Activated CD8-positive, alpha-beta T cell treated with anti-CD3 and anti-CD28 coated beads for 36 hours (primary cell): ENCODE measurements at regions not wholly inside any gene's neighbourhood (a gene's known extent, or its start where the extent isn't known, plus 50 kb on each side); places are given as distances from the start of the nearest gene placed in this dataset.
A peak's percentile ranks its signal among the peaks of the same experiment; 100 is the strongest.
"Not testable (repeated sequence)": the region's sequence is repeated elsewhere in the genome, so short reads cannot be mapped to it uniquely, and the experiment has no call there.

Experiments
- ATAC-seq: fragments of 200-7000 bp; cut with Tn5 transposase; one replicate; pipeline ENCODE4 v1.10.0; 2021; ENCODE audit warnings: mild to moderate bottlenecking, moderate library complexity
- CTCF ChIA-PET: fragments of 350-600 bp; sonication (Branson Sonifier 250); formaldehyde crosslinking; loops from one replicate; lab custom pipeline; 2021; ENCODE audit warnings: antibody characterized with exemption; lab: Charles Lee
- POLR2A ChIA-PET: fragments of 350-600 bp; sonication (Branson Sonifier 250); formaldehyde crosslinking; loops from one replicate; lab custom pipeline; 2021; ENCODE audit warnings: antibody characterized with exemption; lab: Charles Lee
- DNase-seq: peaks from one replicate; pipeline ENCODE4 v3.0.0-alpha.2; 2020
- H3K27ac Mint-ChIP-seq: one replicate; pipeline ENCODE4 v1.8.0; 2021; ENCODE audit warnings: mild to moderate bottlenecking, mixed read lengths
- H3K27me3 Mint-ChIP-seq: one replicate; pipeline ENCODE4 v1.8.0; 2021; ENCODE audit warnings: mixed read lengths
- H3K36me3 Mint-ChIP-seq: one replicate; pipeline ENCODE4 v1.8.0; 2021; ENCODE audit warnings: low read depth, mixed read lengths
- H3K4me1 Mint-ChIP-seq: one replicate; pipeline ENCODE4 v1.8.0; 2021; ENCODE audit warnings: low read depth, mixed read lengths
- H3K4me3 Mint-ChIP-seq: one replicate; pipeline ENCODE4 v1.8.0; 2021; ENCODE audit warnings: mild to moderate bottlenecking, moderate library complexity, mixed read lengths
- H3K9me3 Mint-ChIP-seq: one replicate; pipeline ENCODE4 v1.8.0; 2021; ENCODE audit warnings: mixed read lengths
- CTCF ChIP-seq: fragments of 200-600 bp; IDR thresholded peaks from one replicate; pipeline ENCODE4 v1.8.0; 2022; ENCODE audit warnings: antibody characterized with exemption, mild to moderate bottlenecking
- intact Hi-C: fragments of 100-400 bp; cut with micrococcal nuclease; formaldehyde crosslinking; loops from one replicate; pipeline ENCODE4 v1.10.0; 2022

GRCh38 chr21:28063241-28064216, 929.1 kb downstream of the LTN1 start:
- intact Hi-C loops: no loop called here
- no peak for TF ChIP-seq CTCF
- POLR2A ChIA-PET: no interaction called here
- Mint-ChIP-seq H3K27ac (no peak overlapping the region), H3K9me3 (no peaks in the 10 kb centered on the region), H3K4me1 (peaks cover 2% of the 10 kb centered on the region), H3K27me3 (peaks cover 7% of the 10 kb centered on the region), H3K4me3 (no peak overlapping the region), H3K36me3 (no peaks in the 10 kb centered on the region)
- ATAC-seq: no peak
- CTCF ChIA-PET: no interaction called here
- DNase-seq: no peak

- H3K4me1 Mint-ChIP-seq, DNase-seq, H3K27me3 Mint-ChIP-seq, H3K27ac Mint-ChIP-seq, intact Hi-C loops, H3K9me3 Mint-ChIP-seq, H3K36me3 Mint-ChIP-seq, CTCF ChIA-PET, POLR2A ChIA-PET, ATAC-seq, H3K4me3 Mint-ChIP-seq: not testable (repeated sequence)
Observed at GRCh38 chr21:28052956-28053355, 939.7 kb downstream of the LTN1 start.

- H3K4me1 Mint-ChIP-seq, H3K36me3 Mint-ChIP-seq, H3K9me3 Mint-ChIP-seq, H3K27me3 Mint-ChIP-seq, DNase-seq, POLR2A ChIA-PET, H3K4me3 Mint-ChIP-seq, CTCF ChIA-PET, ATAC-seq, intact Hi-C loops, H3K27ac Mint-ChIP-seq: not testable (repeated sequence)
- peak; percentile 49 for TF ChIP-seq CTCF
Observed at GRCh38 chr21:28051649-28052048, 941.0 kb downstream of the LTN1 start.

GRCh38 chr21:28035692-28036091, 957.0 kb downstream of the LTN1 start:
- intact Hi-C loops: not testable (repeated sequence)

GRCh38 chr21:28034916-28035315, 957.8 kb downstream of the LTN1 start:
- H3K4me3 Mint-ChIP-seq, H3K27ac Mint-ChIP-seq, DNase-seq, POLR2A ChIA-PET, H3K27me3 Mint-ChIP-seq, ATAC-seq, CTCF ChIA-PET, intact Hi-C loops, H3K4me1 Mint-ChIP-seq, H3K36me3 Mint-ChIP-seq: not testable (repeated sequence)
- H3K9me3 Mint-ChIP-seq: peaks cover 11% of the 10 kb centered on the region

More at GRCh38 chr21:28035692-28036091, 957.0 kb downstream of the LTN1 start:
- peaks cover 10% of the 10 kb centered on the region for H3K9me3 Mint-ChIP-seq
- H3K27me3 Mint-ChIP-seq, CTCF ChIA-PET, H3K4me1 Mint-ChIP-seq, ATAC-seq, POLR2A ChIA-PET, H3K36me3 Mint-ChIP-seq, DNase-seq, H3K27ac Mint-ChIP-seq, H3K4me3 Mint-ChIP-seq: not testable (repeated sequence)

- H3K27ac Mint-ChIP-seq, CTCF ChIA-PET, intact Hi-C loops, DNase-seq, H3K4me3 Mint-ChIP-seq, POLR2A ChIA-PET, H3K27me3 Mint-ChIP-seq, H3K36me3 Mint-ChIP-seq, ATAC-seq, H3K4me1 Mint-ChIP-seq: not testable (repeated sequence)
- peaks cover 11% of the 10 kb centered on the region for H3K9me3 Mint-ChIP-seq
Observed at GRCh38 chr21:28034334-28034733, 958.3 kb downstream of the LTN1 start.

- intact Hi-C loops, ATAC-seq, H3K4me1 Mint-ChIP-seq, CTCF ChIA-PET, H3K36me3 Mint-ChIP-seq, POLR2A ChIA-PET, H3K4me3 Mint-ChIP-seq, DNase-seq, H3K27ac Mint-ChIP-seq, H3K27me3 Mint-ChIP-seq: not testable (repeated sequence)
- H3K9me3 Mint-ChIP-seq: peaks cover 11% of the 10 kb centered on the region
Observed at GRCh38 chr21:28032652-28033051, 960.0 kb downstream of the LTN1 start.

GRCh38 chr21:28031066-28031465, 961.6 kb downstream of the LTN1 start:
- H3K4me3 Mint-ChIP-seq, H3K27me3 Mint-ChIP-seq, CTCF ChIA-PET, DNase-seq, H3K9me3 Mint-ChIP-seq, POLR2A ChIA-PET, H3K27ac Mint-ChIP-seq, intact Hi-C loops, H3K36me3 Mint-ChIP-seq, H3K4me1 Mint-ChIP-seq, ATAC-seq: not testable (repeated sequence)
